SK-N-SH (cell line): ENCODE measurements at regions not wholly inside any gene's neighbourhood (a gene's known extent, or its start where the extent isn't known, plus 50 kb on each side); places are given as distances from the start of the nearest gene placed in this dataset.

ENCODE experiments used
- CTCF ChIA-PET: fragments of 300-600, 350-600 bp; formaldehyde crosslinking; extraction: SDS; loops from one replicate; lab custom pipeline; 2021; lab: Yijun Ruan, JAX
- POLR2A ChIA-PET: fragments of 350-600 bp; sonication (Branson Sonifier 250); formaldehyde crosslinking; extraction: SDS; loops from one replicate; lab custom pipeline; 2020; ENCODE audit warnings: antibody characterized with exemption, inconsistent platforms; lab: Yijun Ruan, JAX
- DNase-seq: peaks from one replicate; pipeline ENCODE4 v3.0.0; 2012
- H2AFZ ChIP-seq: fragments of 200-600 bp; sonication (generic); 2 replicates; pipeline ENCODE4 v1.8.1; 2016; ENCODE audit warnings: antibody characterized with exemption, mild to moderate bottlenecking, low read depth
- H3F3A ChIP-seq: fragments of 200-600 bp; sonication (generic); replicated peaks from 2 replicates; pipeline ENCODE3; 2016; ENCODE audit warnings: antibody characterized with exemption, mild to moderate bottlenecking; ENCODE audit not compliant: insufficient read depth
- H3K27ac ChIP-seq, 2 experiments: fragments of 200-500 bp in 1 of 2; fragments of 200-600 bp in 1 of 2; sonication (Bioruptor generic) in 1 of 2; sonication (generic), shearing (Covaris generic) in 1 of 2; 2 replicates each; pipeline versions ENCODE4 v1.5.1 to v1.6.1; 2014 to 2016; ENCODE audit warnings: low read depth in 2 of 2, inconsistent platforms in 1 of 2, low read length in 1 of 2, mild to moderate bottlenecking in 1 of 2, mixed read lengths in 1 of 2
- H3K27me3 ChIP-seq: fragments of 200-600 bp; sonication (generic), shearing (Covaris generic); 2 replicates; pipeline ENCODE4 v1.6.1; 2016; ENCODE audit warnings: mixed run types; ENCODE audit not compliant: insufficient read depth
- H3K36me3 ChIP-seq, 2 experiments: fragments of 200-500 bp in 1 of 2; fragments of 200-600 bp in 1 of 2; sonication (Bioruptor generic) in 1 of 2; sonication (generic) in 1 of 2; replicated peaks in 1 of 2; 2 replicates each; pipeline versions ENCODE3 to v1.5.1; 2014 to 2016; ENCODE audit warnings: low read length in 1 of 2, mild to moderate bottlenecking in 1 of 2; ENCODE audit not compliant: insufficient read depth in 2 of 2, control insufficient read depth in 1 of 2
- H3K4me1 ChIP-seq, 2 experiments: fragments of 200-500 bp in 1 of 2; fragments of 200-600 bp in 1 of 2; sonication (Bioruptor generic) in 1 of 2; sonication (generic), shearing (Covaris generic) in 1 of 2; 2 replicates each; pipeline versions ENCODE4 v1.5.1 to v1.6.1; 2014 to 2016; ENCODE audit warnings: low read depth in 1 of 2, low read length in 1 of 2, mixed run types in 1 of 2; ENCODE audit not compliant: insufficient read depth in 2 of 2, control insufficient read depth in 1 of 2
- H3K4me2 ChIP-seq: fragments of 200-600 bp; sonication (generic), shearing (Covaris generic); 2 replicates; pipeline ENCODE4 v1.6.1; 2017; ENCODE audit warnings: mixed run types
- H3K4me3 ChIP-seq, 2 experiments: fragments of 200-500 bp in 1 of 2; fragments of 200-600 bp in 1 of 2; sonication (Bioruptor generic) in 1 of 2; sonication (generic), shearing (Covaris generic) in 1 of 2; 2 replicates each; pipeline versions ENCODE4 v1.5.1 to v1.8.1; 2014 to 2016; ENCODE audit warnings: low read depth in 2 of 2, inconsistent platforms in 1 of 2, low read length in 1 of 2, mild to moderate bottlenecking in 1 of 2, mixed read lengths in 1 of 2, moderate library complexity in 1 of 2
- H3K79me2 ChIP-seq: fragments of 200-600 bp; sonication (generic); 2 replicates; pipeline ENCODE4 v1.8.1; 2017; ENCODE audit warnings: mild to moderate bottlenecking; ENCODE audit not compliant: insufficient read depth
- H3K9ac ChIP-seq: fragments of 200-600 bp; sonication (generic); 2 replicates; pipeline ENCODE4 v1.6.1; 2017; ENCODE audit warnings: mixed run types
- H3K9me2 ChIP-seq: fragments of 200-600 bp; sonication (generic); 2 replicates; pipeline ENCODE4 v1.6.1; 2017; ENCODE audit warnings: mixed run types
- H3K9me3 ChIP-seq: fragments of 200-600 bp; sonication (generic); 2 replicates; pipeline ENCODE4 v1.6.1; 2017; ENCODE audit warnings: mixed run types, mild to moderate bottlenecking, moderate library complexity
- H4K20me1 ChIP-seq: fragments of 200-600 bp; sonication (generic); 2 replicates; pipeline ENCODE4 v1.6.1; 2017; ENCODE audit warnings: mild to moderate bottlenecking, mixed run types; ENCODE audit not compliant: insufficient read depth
- CHD2 ChIP-seq: fragments of 150-350 bp; IDR thresholded peaks from 2 replicates; pipeline ENCODE4 v1.6.1; 2018; ENCODE audit warnings: low read length; ENCODE audit not compliant: partially characterized antibody
- CTCF ChIP-seq: fragments of 200-600 bp; sonication (generic); IDR thresholded peaks from 2 replicates; pipeline ENCODE4 v1.6.1; 2017; ENCODE audit warnings: antibody characterized with exemption, mild to moderate bottlenecking, moderate library complexity
- ELF1 ChIP-seq: IDR thresholded peaks from 2 replicates; pipeline ENCODE4 v1.4.0; 2012
- EP300 ChIP-seq, 2 experiments: IDR thresholded peaks; 2 replicates each; pipeline versions ENCODE4 v1.4.0 to v1.6.1; 2012; ENCODE audit warnings: borderline replicate concordance in 1 of 2, low read depth in 1 of 2, low read length in 1 of 2
- FOXJ3 ChIP-seq: sonication (generic); formaldehyde crosslinking; IDR thresholded peaks from 2 replicates; pipeline ENCODE4 v1.5.1; 2020; ENCODE audit warnings: mild to moderate bottlenecking, missing genetic modification reagents
- GATA2 ChIP-seq: sonication (generic); formaldehyde crosslinking; IDR thresholded peaks from 2 replicates; pipeline ENCODE4 v1.5.0; 2020; ENCODE audit warnings: mild to moderate bottlenecking, missing genetic modification reagents
- IRF3 ChIP-seq: fragments of 150-350 bp; IDR thresholded peaks from 2 replicates; pipeline ENCODE4 v1.6.1; 2016; ENCODE audit warnings: mild to moderate bottlenecking, low read depth, low read length
- MAX ChIP-seq: IDR thresholded peaks from 2 replicates; pipeline ENCODE4 v1.4.0; 2012; ENCODE audit warnings: low read depth
- NRF1 ChIP-seq: IDR thresholded peaks from 2 replicates; pipeline ENCODE4 v1.6.1; 2012; ENCODE audit warnings: low read depth, mild to moderate bottlenecking, low read length
- PBX3 ChIP-seq: IDR thresholded peaks from 2 replicates; pipeline ENCODE4; 2012
- POLR2AphosphoS5 ChIP-seq: IDR thresholded peaks from 2 replicates; pipeline ENCODE4 v1.6.1; 2012; ENCODE audit warnings: low read depth, low read length
- RAD21 ChIP-seq: IDR thresholded peaks from 2 replicates; pipeline ENCODE4 v1.6.1; 2012; ENCODE audit warnings: mild to moderate bottlenecking, low read length
- RFX5 ChIP-seq: IDR thresholded peaks from 2 replicates; pipeline ENCODE4 v1.6.1; 2012; ENCODE audit warnings: mild to moderate bottlenecking, improper control_type of control experiment, low read length
- RXRA ChIP-seq: IDR thresholded peaks from 2 replicates; pipeline ENCODE4 v1.4.0; 2012; ENCODE audit warnings: low read depth, mild to moderate bottlenecking, borderline replicate concordance
- TAF1 ChIP-seq: IDR thresholded peaks from 2 replicates; pipeline ENCODE4 v1.6.1; 2012; ENCODE audit warnings: low read depth, mild to moderate bottlenecking, low read length, moderate library complexity, borderline replicate concordance
- TEAD4 ChIP-seq: IDR thresholded peaks from 2 replicates; pipeline ENCODE4 v1.4.0; 2012; ENCODE audit warnings: mild to moderate bottlenecking, borderline replicate concordance; ENCODE audit not compliant: insufficient read depth
- USF2 ChIP-seq: fragments of 150-350 bp; IDR thresholded peaks from 2 replicates; pipeline ENCODE4 v1.6.1; 2017; ENCODE audit warnings: antibody characterized with exemption, low read length, low read depth, borderline replicate concordance
- YY1 ChIP-seq: IDR thresholded peaks from 2 replicates; pipeline ENCODE4 v1.4.0; 2012; ENCODE audit warnings: low read depth, mild to moderate bottlenecking
- WGBS: methylation state at CpG from one replicate; pipeline ENCODE4 v1.1.6; 2017; ENCODE audit warnings: low lambda C conversion rate; 5-methylcytosine and 5-hydroxymethylcytosine counted together

GRCh38 chr4:104559502-104559901, 64.8 kb upstream of the CXXC4 start:
- TF ChIP-seq EP300 (IDR thresholded peaks at IDR 0.05; ENCODE audit: borderline replicate concordance in 1 of 2, low read depth in 1 of 2, low read length in 1 of 2) (no peak), IRF3 (no peak), RAD21 (no peak), YY1 (no peak), FOXJ3 (CRISPR knock-in tag) (no peak), MAX (no peak), RFX5 (no peak), GATA2 (CRISPR knock-in tag) (no peak), TEAD4 (no peak), ELF1 (no peak), PBX3 (no peak)
- 25% methylated on average over 1 of the region's 1 CpG for WGBS

GRCh38 chr4:104571341-104571740, 76.6 kb upstream of the CXXC4 start:
- H3F3A ChIP-seq, result no peaks in the 10 kb centered on the region
- 13% methylated on average over 2 of the region's 2 CpGs for WGBS
- TF ChIP-seq TAF1, result no peak
- TF ChIP-seq POLR2AphosphoS5, result no peak
- TF ChIP-seq CHD2, result no peak
- no peak for TF ChIP-seq FOXJ3 (CRISPR knock-in tag)
- TF ChIP-seq RXRA, result no peak
- TF ChIP-seq RFX5, result no peak
- TF ChIP-seq NRF1, result no peak
- no peak for TF ChIP-seq USF2
- TF ChIP-seq CTCF, result no peak
- H4K20me1 ChIP-seq, result no peaks in the 10 kb centered on the region
- CTCF ChIA-PET, result no interaction called here
- no peaks in the 10 kb centered on the region for H3K9me3 ChIP-seq
- H3K27ac ChIP-seq, result no peak overlapping the region
- no peaks in the 10 kb centered on the region for H3K36me3 ChIP-seq
- no peaks in the 10 kb centered on the region for H3K79me2 ChIP-seq
- H3K4me1 ChIP-seq, result no peaks in the 10 kb centered on the region
- H3K27me3 ChIP-seq, result no peaks in the 10 kb centered on the region
- no peak overlapping the region for H3K4me2 ChIP-seq
- H3K4me3 ChIP-seq, result no peak overlapping the region
- H3K9ac ChIP-seq, result no peak overlapping the region
- DNase-seq, result no peak
- no peaks in the 10 kb centered on the region for H3K9me2 ChIP-seq
- POLR2A ChIA-PET, result no interaction called here
- no peak overlapping the region for H2AFZ ChIP-seq

More at GRCh38 chr4:104559502-104559901, 64.8 kb upstream of the CXXC4 start:
- Histone ChIP-seq H3K9me3 (no peaks in the 10 kb centered on the region), H3K4me2 (no peak overlapping the region), H3K27me3 (no peaks in the 10 kb centered on the region), H3K36me3 (no peaks in the 10 kb centered on the region), H4K20me1 (no peaks in the 10 kb centered on the region), H3K4me1 (no peaks in the 10 kb centered on the region), H3K4me3 (no peak overlapping the region), H3K79me2 (no peaks in the 10 kb centered on the region), H3K27ac (no peak overlapping the region), H3K9ac (no peak overlapping the region), H3F3A (no peaks in the 10 kb centered on the region), H3K9me2 (no peaks in the 10 kb centered on the region), H2AFZ (no peak overlapping the region)
- POLR2A ChIA-PET, result no interaction called here
- no peak for DNase-seq
- CTCF ChIA-PET, result no interaction called here
